ENCODE measurements at regions not wholly inside any gene's neighbourhood (a gene's known extent, or its start where the extent isn't known, plus 50 kb on each side); places are given as distances from the start of the nearest gene placed in this dataset.

DNA sequence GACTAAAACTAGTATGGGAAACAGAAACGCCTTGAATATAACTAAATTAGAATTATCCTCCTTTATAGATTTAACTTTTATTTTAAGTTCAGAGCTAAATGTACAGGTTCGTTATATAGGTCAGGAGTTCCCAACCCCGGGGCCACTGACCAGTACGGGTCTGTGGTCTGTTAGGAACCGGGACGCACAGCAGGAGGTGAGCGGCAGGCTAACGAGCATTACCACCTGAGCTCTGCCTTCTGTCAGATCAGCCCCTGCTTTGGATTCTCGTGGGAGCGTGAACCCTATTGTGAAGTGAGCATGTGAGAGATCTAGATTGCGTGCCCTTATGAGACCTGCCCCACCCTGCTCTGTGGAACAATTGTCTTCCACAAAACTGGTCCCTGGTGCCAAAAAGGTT is 51.0 kb downstream of the FAT4 start:
- 96 to 100% methylated on average over 2 to 11 of the region's 11 CpGs for WGBS, 2 donors (ENCODE audit: low coverage in 1 of 2)
- TF ChIP-seq POLR2A (IDR thresholded peaks at IDR 0.05) (no peak), EP300 (IDR thresholded peaks at IDR 0.05) (no peak), POLR2AphosphoS5 (IDR thresholded peaks at IDR 0.05) (no peak)
- no peaks in the 10 kb centered on the region for H3K9me3 ChIP-seq
- H3K4me3 ChIP-seq = no peak overlapping the region
- H3K4me1 ChIP-seq = peaks cover 0 to 24% (median 11%) of the 10 kb centered on the region in 3 donors
- no peaks in the 10 kb centered on the region for H3K27me3 ChIP-seq
- H3K36me3 ChIP-seq = no peaks in the 10 kb centered on the region
- no peak for ATAC-seq
- H3K27ac ChIP-seq = no peak overlapping the region

- no peak for TF ChIP-seq POLR2AphosphoS5 (IDR thresholded peaks at IDR 0.05)
- no peak for TF ChIP-seq EP300 (IDR thresholded peaks at IDR 0.05)
- TF ChIP-seq POLR2A (IDR thresholded peaks at IDR 0.05) = no peak
- TF ChIP-seq, protein P1, sequence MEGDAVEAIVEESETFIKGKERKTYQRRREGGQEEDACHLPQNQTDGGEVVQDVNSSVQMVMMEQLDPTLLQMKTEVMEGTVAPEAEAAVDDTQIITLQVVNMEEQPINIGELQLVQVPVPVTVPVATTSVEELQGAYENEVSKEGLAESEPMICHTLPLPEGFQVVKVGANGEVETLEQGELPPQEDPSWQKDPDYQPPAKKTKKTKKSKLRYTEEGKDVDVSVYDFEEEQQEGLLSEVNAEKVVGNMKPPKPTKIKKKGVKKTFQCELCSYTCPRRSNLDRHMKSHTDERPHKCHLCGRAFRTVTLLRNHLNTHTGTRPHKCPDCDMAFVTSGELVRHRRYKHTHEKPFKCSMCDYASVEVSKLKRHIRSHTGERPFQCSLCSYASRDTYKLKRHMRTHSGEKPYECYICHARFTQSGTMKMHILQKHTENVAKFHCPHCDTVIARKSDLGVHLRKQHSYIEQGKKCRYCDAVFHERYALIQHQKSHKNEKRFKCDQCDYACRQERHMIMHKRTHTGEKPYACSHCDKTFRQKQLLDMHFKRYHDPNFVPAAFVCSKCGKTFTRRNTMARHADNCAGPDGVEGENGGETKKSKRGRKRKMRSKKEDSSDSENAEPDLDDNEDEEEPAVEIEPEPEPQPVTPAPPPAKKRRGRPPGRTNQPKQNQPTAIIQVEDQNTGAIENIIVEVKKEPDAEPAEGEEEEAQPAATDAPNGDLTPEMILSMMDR (IDR thresholded peaks at IDR 0.05) = no peak
- Histone ChIP-seq H3K9me3 (no peaks in the 10 kb centered on the region), H3K27me3 (no peaks in the 10 kb centered on the region), H3K4me3 (peak overlapping the region; percentile 34 to 73), H3K4me1 (peaks cover 0 to 24% (median 11%) of the 10 kb centered on the region in 3 donors), H3K27ac (peak overlapping the region in 3 of 4 donors; percentile 5 to 49 (median 37)), H3K36me3 (no peaks in the 10 kb centered on the region)
- no peak for ATAC-seq
These were observed 53.4 kb downstream of the FAT4 start for GRCh38 chr4:125368146-125368545.

DNA sequence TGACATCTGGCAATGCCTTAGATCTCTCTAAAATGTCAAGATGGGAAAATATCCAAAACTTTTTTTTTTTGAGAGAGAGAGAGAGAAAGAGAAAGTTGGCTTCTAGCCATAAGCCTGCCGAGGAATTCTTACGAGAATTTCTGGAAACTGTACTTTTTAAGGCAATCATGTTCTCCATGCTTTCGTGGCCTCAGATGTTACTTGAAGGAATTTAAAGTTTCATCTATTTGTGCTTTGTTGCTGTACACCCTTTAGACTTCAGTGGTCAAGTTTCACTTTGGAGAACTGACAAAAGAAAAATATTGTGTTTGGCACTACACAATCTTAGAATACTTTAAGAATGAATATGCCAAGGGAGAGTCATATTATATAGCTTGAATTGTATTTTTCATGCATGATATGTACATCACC is 53.9 kb downstream of the FAT4 start:
- Histone ChIP-seq H3K9me3 (no peaks in the 10 kb centered on the region), H3K4me1 (peaks cover 0 to 24% (median 11%) of the 10 kb centered on the region in 3 donors), H3K27me3 (no peaks in the 10 kb centered on the region), H3K4me3 (peak overlapping the region; percentile 34 to 73), H3K27ac (peak overlapping the region; percentile 37 to 60 (median 38)), H3K36me3 (no peaks in the 10 kb centered on the region)
- WGBS, 2 donors (ENCODE audit: low coverage in 1 of 2) = 2 to 10% methylated on average over 3 of the region's 3 CpGs
- no peak for TF ChIP-seq POLR2A (IDR thresholded peaks at IDR 0.05)
- TF ChIP-seq, protein P1 (IDR thresholded peaks at IDR 0.05) = no peak
- TF ChIP-seq EP300 (IDR thresholded peaks at IDR 0.05) = no peak
- peak; percentile 35 for TF ChIP-seq POLR2AphosphoS5 (IDR thresholded peaks at IDR 0.05)
- ATAC-seq = no peak

GRCh38 chr4:125369098-125369497 is 54.3 kb downstream of the FAT4 start:
- Histone ChIP-seq H3K4me3 (peak overlapping the region; percentile 34 to 73), H3K27ac (peak overlapping the region; percentile 37 to 60 (median 38)), H3K9me3 (no peaks in the 10 kb centered on the region), H3K4me1 (peaks cover 2 to 25% (median 11%) of the 10 kb centered on the region in 3 donors), H3K36me3 (no peaks in the 10 kb centered on the region), H3K27me3 (no peaks in the 10 kb centered on the region)
- ATAC-seq = no peak
- WGBS, 2 donors (ENCODE audit: low coverage in 1 of 2) = 95 to 100% methylated on average over 2 of the region's 2 CpGs
- no peak for TF ChIP-seq POLR2AphosphoS5 (IDR thresholded peaks at IDR 0.05)
- no peak for TF ChIP-seq POLR2A (IDR thresholded peaks at IDR 0.05)
- TF ChIP-seq, protein P1 (IDR thresholded peaks at IDR 0.05) = no peak
- no peak for TF ChIP-seq EP300 (IDR thresholded peaks at IDR 0.05)

DNA sequence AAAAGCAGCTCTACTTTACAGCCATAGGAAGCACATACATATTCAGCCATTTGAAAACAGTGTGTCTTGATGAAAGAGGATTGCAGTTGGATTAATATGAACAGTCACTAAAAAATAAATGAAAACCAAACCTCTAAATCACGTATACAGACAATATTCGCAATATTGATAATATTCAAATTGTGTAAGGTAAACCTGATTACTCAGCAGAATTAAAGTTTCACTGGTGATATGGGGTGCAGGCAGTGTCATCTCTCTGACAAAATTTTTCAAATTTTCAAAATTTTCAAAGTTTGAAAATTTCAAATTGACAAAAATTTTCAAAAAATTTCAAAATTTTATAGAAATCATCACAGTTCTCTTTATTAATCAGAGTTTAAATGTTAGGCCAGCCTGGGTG is 55.7 kb downstream of the FAT4 start:
- Histone ChIP-seq H3K9me3 (no peaks in the 10 kb centered on the region), H3K27me3 (no peaks in the 10 kb centered on the region), H3K36me3 (no peaks in the 10 kb centered on the region), H3K27ac (no peak overlapping the region), H3K4me3 (no peak overlapping the region), H3K4me1 (peaks cover 7 to 39% (median 11%) of the 10 kb centered on the region in 3 donors)
- TF ChIP-seq POLR2AphosphoS5 (IDR thresholded peaks at IDR 0.05) = no peak
- no peak for TF ChIP-seq EP300 (IDR thresholded peaks at IDR 0.05)
- TF ChIP-seq, protein P1 (IDR thresholded peaks at IDR 0.05) = no peak
- no peak for TF ChIP-seq POLR2A (IDR thresholded peaks at IDR 0.05)
- 91 to 95% methylated on average over 2 of the region's 2 CpGs for WGBS, 2 donors (ENCODE audit: low coverage in 1 of 2)
- ATAC-seq = no peak
